HG02798 (cell line): ENCODE measurements at regions not wholly inside any gene's neighbourhood (a gene's known extent, or its start where the extent isn't known, plus 50 kb on each side); places are given as distances from the start of the nearest gene placed in this dataset.

Experiments used
- ATAC-seq: cut with Tn5 transposase; IDR thresholded peaks from one replicate; pipeline ENCODE4 v1.9.1; 2021; ENCODE audit warnings: mild to moderate bottlenecking; ENCODE audit not compliant: unreplicated experiment, poor library complexity

- no peak for ATAC-seq
Measured at GRCh38 chr14:97850466-97850865, 1053.3 kb downstream of the VRK1 start.

- no peak for ATAC-seq
Measured at GRCh38 chr14:97850886-97851285, 1053.7 kb downstream of the VRK1 start.

GRCh38 chr14:97851428-97851995 lies 1054.3 kb downstream of the VRK1 start:
- ATAC-seq: no peak

- ATAC-seq: no peak
Measured at GRCh38 chr14:97854918-97855317, 1057.7 kb downstream of the VRK1 start.

GRCh38 chr14:97866195-97866594 lies 1069.0 kb downstream of the VRK1 start:
- no peak for ATAC-seq

- no peak for ATAC-seq
Measured at GRCh38 chr14:97866664-97867063, 1069.5 kb downstream of the VRK1 start.

GRCh38 chr14:97873291-97873690 lies 1076.1 kb downstream of the VRK1 start:
- no peak for ATAC-seq

- ATAC-seq: no peak
Measured at GRCh38 chr14:97874394-97874793, 1077.2 kb downstream of the VRK1 start.

GRCh38 chr14:97878206-97878605 lies 1081.0 kb downstream of the VRK1 start:
- ATAC-seq: no peak

- ATAC-seq: no peak
Measured at GRCh38 chr14:97878727-97879126, 1081.5 kb downstream of the VRK1 start.

GRCh38 chr14:97887690-97888089 lies 1090.5 kb downstream of the VRK1 start:
- no peak for ATAC-seq

- ATAC-seq: no peak
Measured at GRCh38 chr14:97888331-97888730, 1091.1 kb downstream of the VRK1 start.

GRCh38 chr14:97891515-97891914 lies 1094.3 kb downstream of the VRK1 start:
- ATAC-seq: no peak

GRCh38 chr14:97894552-97894951 lies 1097.4 kb downstream of the VRK1 start:
- no peak for ATAC-seq

- no peak for ATAC-seq
Measured at GRCh38 chr14:97900196-97900854, 1103.1 kb downstream of the VRK1 start.

- ATAC-seq: no peak
Measured at GRCh38 chr14:97902630-97903029, 1105.4 kb downstream of the VRK1 start.

GRCh38 chr14:97903821-97904220 lies 1106.6 kb downstream of the VRK1 start:
- ATAC-seq: no peak

GRCh38 chr14:97912217-97912616 lies 1115.0 kb downstream of the VRK1 start:
- no peak for ATAC-seq

- ATAC-seq: no peak
Measured at GRCh38 chr14:97916100-97916499, 1118.9 kb downstream of the VRK1 start.

- ATAC-seq: no peak
Measured at GRCh38 chr14:97916669-97917568, 1119.7 kb downstream of the VRK1 start.

- no peak for ATAC-seq
Measured at GRCh38 chr14:97920201-97920600, 1123.0 kb downstream of the VRK1 start.
